Lung (tissue), 11 donors: ENCODE measurements at regions not wholly inside any gene's neighbourhood (a gene's known extent, or its start where the extent isn't known, plus 50 kb on each side); places are given as distances from the start of the nearest gene placed in this dataset.

Experiments used
- ATAC-seq: fragments of 200-7000 bp; cut with Tn5 transposase; one replicate; pipeline ENCODE4 v1.9.1; 2020; ENCODE audit warnings: moderate number of reproducible peaks; ENCODE audit not compliant: insufficient read depth, low FRiP score
- DNase-seq, 3 donors: peaks; one replicate each; pipeline ENCODE4 v3.0.0-alpha.2; 2013 to 2017
- H3K27ac ChIP-seq, 2 donors: one replicate each; pipeline ENCODE4 v1.5.1; 2013; ENCODE audit warnings: mild to moderate bottlenecking in 2 of 2, moderate library complexity in 2 of 2, control low read depth in 1 of 2, inconsistent platforms in 1 of 2, low read depth in 1 of 2, low read length in 1 of 2
- H3K27me3 ChIP-seq, 3 donors: one replicate each; pipeline ENCODE4 v1.5.1; 2013; ENCODE audit warnings: low read length in 2 of 3; ENCODE audit not compliant: control insufficient read depth in 3 of 3, insufficient read depth in 3 of 3
- H3K36me3 ChIP-seq, 4 donors: one replicate each; pipeline ENCODE4 v1.5.1; 2013; ENCODE audit warnings: low read length in 4 of 4, mild to moderate bottlenecking in 1 of 4, moderate library complexity in 1 of 4; ENCODE audit not compliant: control insufficient read depth in 4 of 4, insufficient read depth in 4 of 4
- H3K4me1 ChIP-seq, 5 donors: one replicate each; pipeline ENCODE4 v1.5.1; 2013; ENCODE audit warnings: low read length in 5 of 5, mild to moderate bottlenecking in 2 of 5, moderate library complexity in 1 of 5; ENCODE audit not compliant: control insufficient read depth in 5 of 5, insufficient read depth in 5 of 5
- H3K4me3 ChIP-seq: one replicate; pipeline ENCODE4 v1.5.1; 2013; ENCODE audit warnings: mild to moderate bottlenecking, control low read depth, moderate library complexity
- H3K9ac ChIP-seq, 2 donors: one replicate each; pipeline ENCODE4 v1.5.1; 2013; ENCODE audit warnings: low read length in 2 of 2, control low read depth in 1 of 2; ENCODE audit not compliant: insufficient read depth in 1 of 2
- H3K9me3 ChIP-seq, 4 donors: one replicate each; pipeline ENCODE4 v1.5.1; 2013; ENCODE audit warnings: low read length in 3 of 4, mild to moderate bottlenecking in 1 of 4, moderate library complexity in 1 of 4; ENCODE audit not compliant: control insufficient read depth in 4 of 4, insufficient read depth in 3 of 4
- WGBS, 2 donors: extraction: QIAGEN DNeasy Blood & Tissue Kit; methylation state at CpG; one replicate each; pipeline ENCODE4 v1.1.7; 2013; 5-methylcytosine and 5-hydroxymethylcytosine counted together
- TF ChIP-seq, protein P1 (sequence below): IDR thresholded peaks from 2 replicates; pipeline ENCODE4 v1.5.1; 2012; ENCODE audit warnings: mild to moderate bottlenecking; ENCODE audit errors: control extremely low read depth, extremely low read depth
- donor health status: control.
- donor health status: control.
- donor health status: Bipolar disorder and iron deficiency.
- donor health status: healthy.
- donor health status: DM: yes; HTN: yes; CAD: no.

DNA sequence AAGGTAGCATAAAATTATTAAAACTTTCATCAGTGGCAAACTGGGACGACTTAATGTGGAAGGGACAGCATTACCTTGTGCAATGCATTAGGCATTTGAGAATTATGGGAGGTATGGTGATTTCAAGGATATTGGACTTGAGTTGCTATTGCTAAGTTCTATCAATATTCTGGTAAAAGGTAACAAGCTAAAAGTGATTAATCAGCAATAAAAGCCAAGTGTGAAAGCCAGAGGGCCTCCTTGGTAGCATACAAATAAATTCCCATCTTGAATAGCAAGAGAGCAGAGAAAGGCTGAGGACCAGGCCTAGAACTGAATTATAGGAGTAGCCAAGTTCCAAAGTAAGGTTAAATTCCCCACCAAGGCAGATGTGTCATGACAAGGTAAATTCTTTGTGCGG is 74.2 kb upstream of the KCNH7 start:
- no peaks in the 10 kb centered on the region for H3K27me3 ChIP-seq
- WGBS, 2 donors: 89 to 94% methylated on average over 2 of the region's 2 CpGs
- no peak overlapping the region for H3K27ac ChIP-seq
- H3K4me1 ChIP-seq: no peaks in the 10 kb centered on the region
- H3K36me3 ChIP-seq: no peaks in the 10 kb centered on the region
- ATAC-seq (no peak), DNase-seq (no peak)
- no peak overlapping the region for H3K9ac ChIP-seq
- H3K4me3 ChIP-seq: no peak overlapping the region
- TF ChIP-seq, protein P1, sequence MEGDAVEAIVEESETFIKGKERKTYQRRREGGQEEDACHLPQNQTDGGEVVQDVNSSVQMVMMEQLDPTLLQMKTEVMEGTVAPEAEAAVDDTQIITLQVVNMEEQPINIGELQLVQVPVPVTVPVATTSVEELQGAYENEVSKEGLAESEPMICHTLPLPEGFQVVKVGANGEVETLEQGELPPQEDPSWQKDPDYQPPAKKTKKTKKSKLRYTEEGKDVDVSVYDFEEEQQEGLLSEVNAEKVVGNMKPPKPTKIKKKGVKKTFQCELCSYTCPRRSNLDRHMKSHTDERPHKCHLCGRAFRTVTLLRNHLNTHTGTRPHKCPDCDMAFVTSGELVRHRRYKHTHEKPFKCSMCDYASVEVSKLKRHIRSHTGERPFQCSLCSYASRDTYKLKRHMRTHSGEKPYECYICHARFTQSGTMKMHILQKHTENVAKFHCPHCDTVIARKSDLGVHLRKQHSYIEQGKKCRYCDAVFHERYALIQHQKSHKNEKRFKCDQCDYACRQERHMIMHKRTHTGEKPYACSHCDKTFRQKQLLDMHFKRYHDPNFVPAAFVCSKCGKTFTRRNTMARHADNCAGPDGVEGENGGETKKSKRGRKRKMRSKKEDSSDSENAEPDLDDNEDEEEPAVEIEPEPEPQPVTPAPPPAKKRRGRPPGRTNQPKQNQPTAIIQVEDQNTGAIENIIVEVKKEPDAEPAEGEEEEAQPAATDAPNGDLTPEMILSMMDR: no peak
- H3K9me3 ChIP-seq: peaks cover 0 to 5% (median 0%) of the 10 kb centered on the region in 4 donors

DNA sequence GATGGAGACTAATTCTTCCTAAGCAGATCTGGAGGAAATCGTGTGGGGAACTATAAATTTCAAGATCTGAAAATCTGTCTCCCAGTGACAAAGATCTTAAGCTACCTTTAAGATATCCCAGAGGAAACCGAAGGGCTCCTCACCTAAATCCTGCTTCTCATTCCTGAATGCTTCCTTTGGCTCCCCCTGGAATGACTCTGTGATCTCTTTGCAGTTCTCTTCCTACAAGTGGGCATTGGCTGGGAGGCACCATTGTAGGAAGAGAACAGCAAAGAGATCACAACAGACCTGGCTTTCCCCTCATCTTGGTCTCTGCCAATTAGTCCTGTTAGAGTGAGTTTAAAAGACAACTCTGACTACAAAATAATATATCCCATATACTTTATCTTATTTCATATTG is 70.0 kb upstream of the KCNH7 start:
- 63% methylated on average over 2 of the region's 2 CpGs for WGBS, 2 donors
- DNase-seq: no peak
- no peak for ATAC-seq

GRCh38 chr2:162890690-162891311 is 52.2 kb upstream of the KCNH7 start:
- Histone ChIP-seq H3K27ac (no peak overlapping the region), H3K27me3 (peaks cover 0 to 2% (median 0%) of the 10 kb centered on the region in 3 donors), H3K36me3 (no peaks in the 10 kb centered on the region), H3K9me3 (no peaks in the 10 kb centered on the region), H3K4me1 (no peaks in the 10 kb centered on the region), H3K9ac (no peak overlapping the region), H3K4me3 (no peak overlapping the region)
- WGBS, 2 donors: 33% methylated on average over 4 of the region's 4 CpGs
- TF ChIP-seq, protein P1: peak; percentile 1
- DNase-seq: peak in 2 of 3 donors; percentile 31 to 34
- ATAC-seq: peak; percentile 66

More for the DNA sequence above, 70.0 kb upstream of the KCNH7 start:
- no peaks in the 10 kb centered on the region for H3K27me3 ChIP-seq
- no peaks in the 10 kb centered on the region for H3K9me3 ChIP-seq
- H3K27ac ChIP-seq: no peak overlapping the region
- H3K9ac ChIP-seq: no peak overlapping the region
- H3K36me3 ChIP-seq: no peaks in the 10 kb centered on the region
- no peak overlapping the region for H3K4me3 ChIP-seq
- TF ChIP-seq, protein P1: no peak
- no peaks in the 10 kb centered on the region for H3K4me1 ChIP-seq

- TF ChIP-seq, protein P1: no peak
- Histone ChIP-seq H3K27me3 (peaks cover 0 to 2% (median 0%) of the 10 kb centered on the region in 3 donors), H3K4me1 (no peaks in the 10 kb centered on the region), H3K4me3 (no peak overlapping the region), H3K9me3 (no peaks in the 10 kb centered on the region), H3K9ac (no peak overlapping the region), H3K27ac (no peak overlapping the region), H3K36me3 (no peaks in the 10 kb centered on the region)
- DNase-seq (peak in 2 of 3 donors; percentile 2 to 11), ATAC-seq (no peak)
- 75 to 83% methylated on average over 3 of the region's 3 CpGs for WGBS, 2 donors
Observed at GRCh38 chr2:162888652-162889051, 50.1 kb upstream of the KCNH7 start.
